GM13976 (cell line): ENCODE measurements at regions not wholly inside any gene's neighbourhood (a gene's known extent, or its start where the extent isn't known, plus 50 kb on each side); places are given as distances from the start of the nearest gene placed in this dataset.

Source experiments
- DNase-seq: peaks from one replicate; pipeline ENCODE4 v3.0.0; 2012; ENCODE audit warnings: low spot score
- CTCF ChIP-seq: IDR thresholded peaks from 2 replicates; pipeline ENCODE4 v1.5.1; 2012; ENCODE audit warnings: borderline replicate concordance, mild to moderate bottlenecking; ENCODE audit not compliant: insufficient read depth; ENCODE audit errors: extremely low read depth, missing control alignments, control extremely low read depth
- in situ Hi-C: fragments of 300-500 bp; cut with MboI; formaldehyde crosslinking; loops from one replicate; pipeline ENCODE4 v1.12.0; 2022; ENCODE audit warnings: low sequenced_read_pairs, mixed read lengths, inconsistent platforms; ENCODE audit not compliant: unreplicated experiment

DNA sequence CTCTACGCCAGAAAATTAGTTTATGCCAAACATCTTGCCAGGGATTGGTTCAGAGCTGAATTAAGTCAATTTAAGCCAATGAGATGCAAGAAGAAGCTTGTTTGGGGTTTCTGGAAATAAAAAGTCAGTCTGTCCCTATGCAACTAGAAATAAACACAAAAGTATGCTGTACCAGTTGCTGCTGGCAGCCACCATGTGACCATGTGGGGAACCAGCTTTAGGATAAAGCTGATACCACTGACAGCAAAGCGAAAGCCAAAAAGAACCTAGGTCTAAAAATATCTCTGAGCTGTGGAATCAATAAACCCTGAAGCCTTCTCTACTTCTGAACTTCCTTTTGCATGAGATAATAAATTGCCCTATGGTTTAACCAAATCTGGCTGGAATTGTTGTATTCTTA is 181.8 kb upstream of the PARD3B start:
- in situ Hi-C loops = no loop called here
- no peak for DNase-seq
- TF ChIP-seq CTCF = no peak

GRCh38 chr2:204364860-204365535 is 180.3 kb upstream of the PARD3B start:
- TF ChIP-seq CTCF = no peak
- in situ Hi-C loops = no loop called here
- DNase-seq = no peak

GRCh38 chr2:204365811-204366210 is 179.5 kb upstream of the PARD3B start:
- in situ Hi-C loops = no loop called here
- no peak for DNase-seq
- TF ChIP-seq CTCF = no peak

DNA sequence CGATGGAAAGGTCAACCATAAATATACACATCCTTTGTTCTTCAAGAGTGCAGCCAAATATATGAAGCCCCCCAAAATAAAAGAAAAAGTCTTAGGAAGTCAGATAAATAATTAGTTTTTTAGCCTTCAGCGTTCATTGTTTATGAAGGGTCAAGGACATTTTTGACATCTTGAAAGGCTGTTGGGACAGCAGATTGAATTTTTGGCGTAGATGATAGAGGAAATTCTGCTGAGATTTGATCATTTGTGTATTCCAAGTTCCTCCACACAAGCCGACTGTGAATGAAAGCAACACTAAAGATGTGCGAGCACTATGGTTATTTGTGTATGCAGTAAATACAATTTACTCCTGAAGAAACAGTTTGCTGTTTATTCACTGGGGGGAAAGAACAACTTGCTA is 177.8 kb upstream of the PARD3B start:
- in situ Hi-C loops = no loop called here
- DNase-seq = no peak
- no peak for TF ChIP-seq CTCF

- no peak for DNase-seq
- TF ChIP-seq CTCF = no peak
- in situ Hi-C loops = no loop called here
Measured at GRCh38 chr2:204370172-204370718, 175.0 kb upstream of the PARD3B start.

DNA sequence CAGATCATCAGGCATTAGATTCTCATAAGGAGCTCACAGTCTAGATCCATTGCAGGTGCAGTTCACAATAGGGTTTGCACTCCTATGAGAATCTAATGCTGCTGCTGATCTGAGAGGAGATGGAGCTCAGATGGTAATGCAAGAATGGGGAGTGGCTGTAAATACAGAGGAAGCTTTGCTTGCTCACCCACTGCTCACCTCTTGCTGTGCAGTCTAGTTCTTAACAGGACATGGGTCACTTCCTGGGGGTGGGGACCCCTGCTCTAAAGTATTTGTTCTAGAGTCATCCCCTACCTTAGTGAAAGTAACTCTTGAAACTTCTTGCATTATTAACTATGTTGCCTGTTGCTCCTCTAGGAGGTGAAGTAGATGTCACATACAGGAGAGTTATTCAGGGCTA is 171.3 kb upstream of the PARD3B start:
- no peak for DNase-seq
- in situ Hi-C loops = no loop called here
- no peak for TF ChIP-seq CTCF
